Large intestine (tissue), 3 donors: ENCODE measurements at regions not wholly inside any gene's neighbourhood (a gene's known extent, or its start where the extent isn't known, plus 50 kb on each side); places are given as distances from the start of the nearest gene placed in this dataset.

Source experiments
- DNase-seq, 2 donors: peaks; one replicate each; pipeline versions ENCODE4 v3.0.0 to v3.0.0-alpha.2; 2013
- H3K27ac ChIP-seq: one replicate; pipeline ENCODE4 v1.5.1; 2013; ENCODE audit warnings: low read length
- H3K27me3 ChIP-seq: 2 replicates; pipeline ENCODE4 v1.6.1; 2013; ENCODE audit warnings: low read length; ENCODE audit not compliant: control insufficient read depth, insufficient read depth
- H3K36me3 ChIP-seq: 2 replicates; pipeline ENCODE4 v1.6.1; 2013; ENCODE audit warnings: low read length; ENCODE audit not compliant: control insufficient read depth, insufficient read depth
- H3K4me1 ChIP-seq: one replicate; pipeline ENCODE4 v1.6.1; 2013; ENCODE audit warnings: low read length; ENCODE audit not compliant: control insufficient read depth, insufficient read depth
- H3K4me3 ChIP-seq: one replicate; pipeline ENCODE4 v1.5.1; 2013; ENCODE audit warnings: low read length
- H3K9me3 ChIP-seq: one replicate; pipeline ENCODE4 v1.6.1; 2013; ENCODE audit warnings: mild to moderate bottlenecking, low read depth, low read length, moderate library complexity; ENCODE audit not compliant: control insufficient read depth
- WGBS: methylation state at CpG from one replicate; pipeline ENCODE4 v1.1.5; 2013; ENCODE audit warnings: low lambda C conversion rate; ENCODE audit not compliant: insufficient coverage; 5-methylcytosine and 5-hydroxymethylcytosine counted together

DNA sequence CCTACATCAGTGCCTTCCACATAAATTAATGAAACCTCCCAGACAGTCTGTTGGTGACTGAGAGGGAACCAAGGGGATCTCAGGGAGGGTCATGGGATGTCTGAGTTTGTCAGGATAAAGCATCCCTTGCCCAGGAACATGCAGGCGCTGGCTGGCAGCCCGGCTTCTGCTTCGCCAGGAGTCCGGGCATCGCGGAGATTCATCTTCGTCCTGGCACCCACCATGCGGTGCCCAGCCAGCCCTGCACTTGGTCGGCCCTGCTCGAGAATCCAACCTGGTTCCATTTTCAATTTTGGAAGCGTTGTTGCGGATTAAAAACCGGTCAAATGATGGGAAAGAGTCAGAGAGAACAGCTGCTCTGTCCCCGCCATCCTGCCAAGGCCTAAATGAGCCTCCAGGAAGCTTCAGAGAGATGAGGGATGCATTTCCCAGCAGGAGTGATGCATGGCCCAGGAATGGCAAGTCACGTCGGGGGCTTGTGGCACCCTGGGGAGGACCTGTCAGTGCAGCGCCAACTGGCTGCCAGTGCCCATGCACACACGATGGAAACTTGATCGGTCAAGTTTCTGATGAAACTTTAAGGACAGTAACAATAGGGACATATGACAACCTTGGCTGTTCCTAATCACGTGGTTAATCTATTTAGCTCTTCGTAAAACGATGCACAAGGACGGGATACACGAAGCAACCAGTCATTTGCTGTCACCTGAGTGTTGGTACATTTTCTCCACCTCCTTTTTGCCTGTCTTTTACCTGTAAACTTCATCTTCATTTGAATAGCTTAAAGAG is 260.8 kb upstream of the MKI67 start:
- Histone ChIP-seq H3K4me1 (no peaks in the 10 kb centered on the region), H3K36me3 (no peaks in the 10 kb centered on the region), H3K27ac (no peak overlapping the region), H3K9me3 (no peaks in the 10 kb centered on the region), H3K27me3 (peaks cover 12% of the 10 kb centered on the region), H3K4me3 (no peak overlapping the region)
- no peak for DNase-seq
- 100% methylated on average over 2 of the region's 24 CpGs for WGBS

DNA sequence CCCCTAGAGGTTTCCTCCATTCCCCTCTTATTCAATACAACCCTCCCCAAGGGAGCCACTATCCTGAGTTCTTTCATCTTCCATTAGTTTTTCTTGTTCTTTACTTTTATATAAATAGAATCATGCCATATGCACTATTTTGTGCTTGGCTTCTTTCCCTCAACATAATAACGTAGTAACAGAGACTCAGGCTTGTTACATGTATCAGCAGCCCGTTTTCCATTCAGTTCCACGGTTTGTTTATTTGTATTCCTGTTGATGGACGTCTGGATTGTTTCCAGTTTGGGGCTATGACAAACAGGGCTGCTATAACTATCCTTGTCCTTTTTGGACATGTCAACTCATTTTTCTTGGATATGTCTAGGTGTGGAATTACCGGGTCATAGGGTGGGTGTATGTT is 264.4 kb upstream of the MKI67 start:
- Histone ChIP-seq H3K4me3 (no peak overlapping the region), H3K36me3 (no peaks in the 10 kb centered on the region), H3K27ac (no peak overlapping the region), H3K9me3 (no peaks in the 10 kb centered on the region), H3K27me3 (peaks cover 15% of the 10 kb centered on the region), H3K4me1 (no peaks in the 10 kb centered on the region)
- WGBS: 83% methylated on average over 1 of the region's 5 CpGs
- no peak for DNase-seq

DNA sequence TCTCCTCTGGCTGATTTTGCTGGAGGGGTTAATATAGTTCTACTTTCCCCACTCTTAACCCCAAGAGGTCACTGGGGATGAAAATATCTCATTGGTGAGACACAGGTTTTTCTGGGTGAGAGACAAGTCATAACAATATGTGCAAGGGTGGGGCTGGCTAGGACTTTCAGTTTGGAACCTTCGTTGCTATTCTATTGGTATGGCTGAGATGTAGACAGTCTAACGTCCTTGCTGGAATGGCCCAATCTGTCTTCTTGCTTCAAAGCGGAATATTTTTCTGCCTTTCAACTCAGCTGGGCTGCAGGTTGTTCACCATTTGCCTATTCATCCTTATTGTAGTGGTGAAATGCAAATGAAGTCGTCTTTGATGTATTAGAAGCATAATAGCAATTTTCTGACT is 267.3 kb upstream of the MKI67 start:
- H3K9me3 ChIP-seq: no peaks in the 10 kb centered on the region
- no CpG with 5 or more reads among the region's 4 CpGs for whole genome bisulfite sequencing
- no peak for DNase-seq
- no peak overlapping the region for H3K4me3 ChIP-seq
- H3K36me3 ChIP-seq: no peaks in the 10 kb centered on the region
- H3K4me1 ChIP-seq: no peaks in the 10 kb centered on the region
- H3K27me3 ChIP-seq: peaks cover 11% of the 10 kb centered on the region
- no peak overlapping the region for H3K27ac ChIP-seq

DNA sequence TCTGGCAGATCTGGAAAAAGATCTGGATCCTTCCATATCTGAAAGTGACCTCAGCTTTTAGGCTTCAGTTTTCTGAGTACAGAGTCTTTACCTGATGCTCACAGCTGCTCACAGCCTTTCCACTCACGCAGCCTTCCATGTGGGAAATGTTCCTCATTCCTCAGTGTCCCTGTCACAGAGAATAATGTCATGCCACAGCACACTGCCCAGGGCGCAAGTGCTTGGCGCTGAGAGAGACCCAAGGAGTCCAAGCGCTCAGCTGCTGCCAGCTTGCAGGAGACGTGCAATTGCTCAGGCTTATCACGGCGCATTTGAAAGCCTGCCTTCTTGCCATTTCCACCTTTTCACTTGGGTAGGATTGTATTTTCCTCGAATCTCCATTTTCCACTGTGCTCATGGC is 271.9 kb upstream of the MKI67 start:
- H3K4me3 ChIP-seq: no peak overlapping the region
- DNase-seq: no peak
- 80% methylated on average over 2 of the region's 8 CpGs for WGBS

DNA sequence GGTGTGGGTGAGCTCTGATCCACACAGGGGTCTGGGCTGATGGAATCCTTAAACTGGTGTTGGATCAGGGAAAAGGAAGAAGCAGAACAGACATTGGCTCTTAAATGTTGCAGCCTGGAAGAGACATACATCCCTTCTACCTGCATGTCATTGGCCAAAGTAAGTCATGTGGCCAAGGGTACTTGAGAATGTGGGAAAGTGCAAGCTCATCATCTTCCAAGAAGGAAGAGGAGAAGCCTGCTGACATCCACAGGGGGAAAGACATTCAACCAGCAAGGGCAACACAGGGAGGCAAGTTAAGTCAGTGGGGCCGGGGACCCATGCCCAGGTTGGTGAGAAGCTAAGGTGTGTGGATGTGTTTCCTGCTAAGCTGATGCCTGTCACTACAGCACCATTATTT is 272.8 kb upstream of the MKI67 start:
- H3K4me1 ChIP-seq: no peaks in the 10 kb centered on the region
- no peak overlapping the region for H3K4me3 ChIP-seq
- H3K27me3 ChIP-seq: peaks cover 3% of the 10 kb centered on the region
- WGBS: no CpG with 5 or more reads among the region's 1 CpG
- H3K36me3 ChIP-seq: no peaks in the 10 kb centered on the region
- H3K9me3 ChIP-seq: no peaks in the 10 kb centered on the region
- no peak for DNase-seq
- no peak overlapping the region for H3K27ac ChIP-seq

More for the DNA sequence above, 271.9 kb upstream of the MKI67 start:
- Histone ChIP-seq H3K27me3 (peaks cover 3% of the 10 kb centered on the region), H3K36me3 (no peaks in the 10 kb centered on the region), H3K27ac (no peak overlapping the region), H3K4me1 (no peaks in the 10 kb centered on the region), H3K9me3 (no peaks in the 10 kb centered on the region)

DNA sequence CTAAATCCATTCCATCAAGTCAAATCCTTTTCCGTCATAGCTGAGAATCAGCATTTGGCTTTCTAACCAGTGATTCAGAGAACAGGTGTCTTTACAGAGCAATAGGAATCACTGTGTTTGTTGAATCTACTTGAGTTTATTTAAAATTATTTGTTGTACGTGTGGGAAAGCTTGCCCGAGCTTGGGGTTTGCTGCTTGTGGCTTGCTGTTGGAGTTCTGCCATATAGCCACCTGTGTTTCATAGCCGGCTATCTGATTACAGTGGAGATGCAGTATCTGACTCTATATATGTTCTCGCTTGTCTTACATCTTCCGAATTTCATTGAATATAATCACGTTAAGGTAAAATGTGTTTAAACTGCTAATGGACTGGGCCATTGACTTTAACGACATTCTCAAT is 274.3 kb upstream of the MKI67 start:
- WGBS: no CpG with 5 or more reads among the region's 8 CpGs
- no peak overlapping the region for H3K4me3 ChIP-seq
- peaks cover 5% of the 10 kb centered on the region for H3K27me3 ChIP-seq
- no peaks in the 10 kb centered on the region for H3K36me3 ChIP-seq
- no peak for DNase-seq
- H3K9me3 ChIP-seq: no peaks in the 10 kb centered on the region
- H3K4me1 ChIP-seq: no peaks in the 10 kb centered on the region
- no peak overlapping the region for H3K27ac ChIP-seq

DNA sequence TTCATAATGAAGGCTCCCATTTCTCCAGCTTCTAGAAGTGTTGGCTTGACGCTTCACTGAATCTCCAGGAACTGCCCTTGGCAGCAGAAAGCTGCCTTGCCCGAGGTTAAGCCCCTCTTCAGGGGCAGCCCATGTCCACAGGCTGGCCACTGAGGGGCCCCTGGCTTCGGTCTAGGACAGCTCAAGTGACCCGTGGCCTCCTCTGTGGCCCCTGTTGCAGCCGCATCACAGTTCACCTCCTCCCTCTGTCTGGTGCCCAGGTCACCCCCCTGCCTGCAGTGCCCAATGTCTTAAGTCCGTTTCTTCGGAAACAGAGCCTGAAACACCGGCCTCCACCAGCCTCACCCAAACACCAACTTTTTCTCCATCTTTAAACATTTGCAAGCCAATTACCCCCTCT is 279.2 kb upstream of the MKI67 start:
- Histone ChIP-seq H3K27me3 (peaks cover 5% of the 10 kb centered on the region), H3K27ac (no peak overlapping the region), H3K4me3 (no peak overlapping the region), H3K36me3 (no peaks in the 10 kb centered on the region), H3K9me3 (no peaks in the 10 kb centered on the region), H3K4me1 (no peaks in the 10 kb centered on the region)
- WGBS: 100% methylated on average over 3 of the region's 8 CpGs
- DNase-seq: no peak

DNA sequence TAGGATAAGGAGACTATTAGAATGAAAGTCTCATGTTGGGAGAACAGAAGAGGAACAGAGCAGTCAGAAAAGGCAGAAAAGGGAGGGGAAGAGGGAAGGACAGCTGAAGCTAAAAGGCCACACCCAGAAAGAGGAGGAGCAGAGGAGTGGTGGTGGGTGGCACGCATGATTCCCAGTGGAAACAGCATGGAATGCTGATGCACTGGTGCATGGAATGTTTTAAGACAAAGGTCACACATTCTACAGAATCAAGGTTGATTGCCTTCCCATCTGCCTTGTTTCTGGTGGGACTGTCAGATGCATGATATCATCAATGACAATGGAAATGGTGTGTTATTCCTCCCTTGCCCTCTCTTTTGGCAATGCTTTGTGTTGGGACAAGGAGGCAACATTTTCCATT is 285.4 kb upstream of the MKI67 start:
- no peaks in the 10 kb centered on the region for H3K9me3 ChIP-seq
- H3K27ac ChIP-seq: no peak overlapping the region

DNA sequence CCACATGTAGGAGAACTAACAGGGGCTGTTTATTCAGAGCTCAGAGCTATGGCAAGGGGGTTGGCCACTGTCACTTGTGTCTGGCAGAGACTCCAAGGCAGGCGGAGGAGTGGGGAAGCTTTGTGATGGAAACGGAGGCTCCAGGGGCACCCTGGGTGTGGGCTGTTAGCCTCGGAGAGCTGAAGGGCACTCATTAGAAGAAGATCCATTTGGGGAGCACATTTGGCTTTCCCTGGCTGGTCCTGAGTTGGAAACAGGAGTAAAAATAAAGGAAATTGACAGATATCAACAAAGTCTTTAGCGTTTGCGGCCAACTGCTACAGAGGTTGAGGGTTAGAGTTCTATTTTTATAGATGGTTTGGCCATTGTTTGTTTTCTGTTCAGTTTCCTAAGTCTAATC is 288.3 kb upstream of the MKI67 start:
- H3K4me3 ChIP-seq: no peak overlapping the region
- H3K4me1 ChIP-seq: no peaks in the 10 kb centered on the region
- DNase-seq: no peak
- 100% methylated on average over 2 of the region's 5 CpGs for WGBS
- no peaks in the 10 kb centered on the region for H3K9me3 ChIP-seq
- H3K36me3 ChIP-seq: no peaks in the 10 kb centered on the region
- no peak overlapping the region for H3K27ac ChIP-seq
- H3K27me3 ChIP-seq: no peaks in the 10 kb centered on the region

More for the DNA sequence above, 285.4 kb upstream of the MKI67 start:
- Histone ChIP-seq H3K4me1 (no peaks in the 10 kb centered on the region), H3K36me3 (no peaks in the 10 kb centered on the region), H3K27me3 (no peaks in the 10 kb centered on the region), H3K4me3 (no peak overlapping the region)
- DNase-seq: no peak
- WGBS: no CpG with 5 or more reads among the region's 1 CpG

DNA sequence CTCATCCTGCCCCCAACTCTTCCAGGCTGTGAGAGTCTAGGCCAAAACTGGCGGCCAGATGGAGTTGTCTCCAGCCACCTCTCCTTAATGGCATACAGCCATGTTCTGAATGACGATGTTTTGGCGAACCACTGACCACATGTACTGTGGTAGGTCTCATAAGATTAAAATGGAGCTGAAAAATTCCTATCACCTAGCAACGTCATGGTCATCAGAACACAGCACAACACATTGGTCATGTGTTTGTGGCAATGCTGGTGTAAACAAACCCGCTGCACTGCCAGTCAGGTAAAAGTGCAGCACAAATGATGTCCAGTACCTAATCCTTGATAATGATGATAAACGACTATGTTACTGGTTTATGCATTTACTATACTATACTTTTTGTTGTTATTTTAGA is 290.0 kb upstream of the MKI67 start:
- no peaks in the 10 kb centered on the region for H3K9me3 ChIP-seq
- no peak overlapping the region for H3K27ac ChIP-seq
- no peak for DNase-seq
- H3K27me3 ChIP-seq: no peaks in the 10 kb centered on the region
- H3K4me3 ChIP-seq: no peak overlapping the region
- no CpG with 5 or more reads among the region's 6 CpGs for WGBS
- H3K4me1 ChIP-seq: no peaks in the 10 kb centered on the region
- H3K36me3 ChIP-seq: no peaks in the 10 kb centered on the region

DNA sequence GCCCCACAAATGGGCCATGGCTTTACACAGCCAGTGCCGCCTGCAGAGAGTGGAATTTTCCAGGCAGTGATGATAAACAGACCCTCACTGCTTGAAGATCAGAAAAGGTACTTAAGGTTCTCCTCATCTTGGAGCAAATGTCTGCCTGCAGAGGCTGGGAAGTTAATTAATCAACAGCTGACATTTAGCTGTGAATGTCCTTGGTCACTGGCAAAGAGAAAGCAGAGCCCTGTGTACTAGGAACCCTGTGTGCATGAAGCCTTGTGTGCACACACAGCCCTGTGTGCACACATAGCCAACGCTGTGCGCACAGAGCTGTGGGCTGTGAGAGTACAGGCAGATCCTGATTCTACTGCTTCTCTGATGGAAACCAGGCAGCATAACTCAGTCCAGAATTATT is 291.6 kb upstream of the MKI67 start:
- Histone ChIP-seq H3K4me1 (no peaks in the 10 kb centered on the region), H3K9me3 (no peaks in the 10 kb centered on the region), H3K27me3 (no peaks in the 10 kb centered on the region), H3K4me3 (no peak overlapping the region), H3K36me3 (no peaks in the 10 kb centered on the region), H3K27ac (no peak overlapping the region)
- DNase-seq: no peak
- WGBS: no CpG with 5 or more reads among the region's 3 CpGs
